ENCODE measurements at regions not wholly inside any gene's neighbourhood (a gene's known extent, or its start where the extent isn't known, plus 50 kb on each side); places are given as distances from the start of the nearest gene placed in this dataset.

- no peak overlapping the region for H2BK5ac ChIP-seq (ENCODE audit: low read depth, low read length, poor library complexity, severe bottlenecking)
- DNase-seq = no peak
- dilution Hi-C loops (cut with HindIII; ENCODE audit: low sequenced_read_pairs, unreplicated experiment) = no loop called here
- no peak overlapping the region for H3K4me3 ChIP-seq (ENCODE audit: insufficient read depth, low read depth, low read length)
- no peaks in the 10 kb centered on the region for H4K20me1 ChIP-seq (ENCODE audit: insufficient read depth, low read length)
- H3K4me2 ChIP-seq (ENCODE audit: low read depth, low read length) = no peak overlapping the region
- no peak overlapping the region for H2BK20ac ChIP-seq (ENCODE audit: low read depth, low read length)
- CTCF ChIA-PET = no interaction called here
- intact Hi-C loops (cut with micrococcal nuclease) = no loop called here
- H2AK5ac ChIP-seq (ENCODE audit: low read depth, low read length) = no peak overlapping the region
- no peak overlapping the region for H4K91ac ChIP-seq (ENCODE audit: insufficient read depth, low read depth, low read length)
- H3K56ac ChIP-seq (ENCODE audit: extremely low read depth, insufficient read depth, low read length) = no peak overlapping the region
- in situ Hi-C loops (cut with MboI; ENCODE audit: low sequenced_read_pairs) = no loop called here
- WGBS, 2 experiments (ENCODE audit: extremely low coverage in 2 of 2, insufficient read length in 1 of 2) = no CpG with 5 or more reads among the region's 2 CpGs
- H3K36me3 ChIP-seq (ENCODE audit: control insufficient read depth, insufficient read depth, low read length) = no peaks in the 10 kb centered on the region
- H3K9me3 ChIP-seq (ENCODE audit: control insufficient read depth, insufficient read depth, low read length) = no peaks in the 10 kb centered on the region; the same call in 1 of the 2 replicates
- no peak overlapping the region for H4K8ac ChIP-seq (ENCODE audit: low read depth in 2 of 2, low read length in 2 of 2)
- H2BK120ac ChIP-seq (ENCODE audit: low read depth, low read length) = no peak overlapping the region
- H2AK9ac ChIP-seq (replicated peaks; ENCODE audit: low read depth, low read length, poor library complexity) = no peak overlapping the region
- TF ChIP-seq MAFK (IDR thresholded peaks at IDR 0.05; ENCODE audit: low read depth, low read length) = no peak
- H2AFZ ChIP-seq (replicated peaks; ENCODE audit: low read length, poor library complexity) = no peak overlapping the region
- no peak overlapping the region for H2BK15ac ChIP-seq (ENCODE audit: low read depth, low read length)
- H3K27me3 ChIP-seq (ENCODE audit: control insufficient read depth, insufficient read depth, low read length) = no peaks in the 10 kb centered on the region; the same call in 1 of the 2 replicates
- ATAC-seq (ENCODE audit: low read depth) = no peak
- H3K27ac ChIP-seq (ENCODE audit: insufficient read depth, low read length) = no peak overlapping the region
- no peak overlapping the region for H3K14ac ChIP-seq (replicated peaks; ENCODE audit: low read depth, low read length)
- H3K4me1 ChIP-seq (ENCODE audit: control insufficient read depth, insufficient read depth, low read length) = 0 out of 2 replicates have a peak, but pooled peaks cover 4% of the 10 kb centered on the region
- H4K5ac ChIP-seq (ENCODE audit: low read depth, low read length) = no peak overlapping the region
- H3K18ac ChIP-seq (ENCODE audit: low read depth, low read length) = no peak overlapping the region
- H3K9me1 ChIP-seq (ENCODE audit: insufficient read depth, low read length) = no peaks in the 10 kb centered on the region
- BruUV-seq (replicated peaks) = no TSS peak
- no peak overlapping the region for H3K9ac ChIP-seq (ENCODE audit: low read depth, low read length)
- H3K4ac ChIP-seq (ENCODE audit: low read depth, low read length) = no peak overlapping the region
- POLR2A ChIA-PET (ENCODE audit: unreplicated experiment) = no interaction called here
- no peak overlapping the region for H3K23ac ChIP-seq (ENCODE audit: low read depth, low read length)
- no peaks in the 10 kb centered on the region for H3K79me1 ChIP-seq (ENCODE audit: low read depth in 1 of 2, low read length in 2 of 2)
These were observed 251.7 kb downstream of the PTTG2 start for GRCh38 chr4:38211885-38212284.

Data from IMR-90 (cell line).